Keratinocyte (primary cell): ENCODE measurements at regions not wholly inside any gene's neighbourhood (a gene's known extent, or its start where the extent isn't known, plus 50 kb on each side); places are given as distances from the start of the nearest gene placed in this dataset.

Source experiments
- DNase-seq: peaks from one replicate; pipeline ENCODE4 v3.0.0-alpha.2; 2011; ENCODE audit warnings: low read depth, missing footprints, low spot score
- FAIRE-seq: peaks from 2 replicates; lab custom pipeline; 2011; peaks lifted over from hg19 to GRCh38; lab: Jason Lieb, UNC
- H2AFZ ChIP-seq: 2 replicates; pipeline ENCODE4 v1.6.0; 2012; ENCODE audit warnings: low read length, control low read depth, inconsistent platforms; ENCODE audit not compliant: control insufficient read depth
- H3K27ac ChIP-seq: 2 replicates; pipeline ENCODE4 v1.5.1; 2011; ENCODE audit warnings: low read length; ENCODE audit not compliant: control insufficient read depth, insufficient read depth
- H3K27me3 ChIP-seq: 3 replicates; pipeline ENCODE4 v1.6.0; 2011; ENCODE audit warnings: low read length; ENCODE audit not compliant: control insufficient read depth, insufficient read depth; ENCODE audit errors: extremely low read depth
- H3K36me3 ChIP-seq, 2 experiments: 2 replicates in 1 of 2; 3 replicates in 1 of 2; pipeline ENCODE4 v1.5.1; 2011; ENCODE audit warnings: low read length in 2 of 2, mild to moderate bottlenecking in 1 of 2; ENCODE audit not compliant: control insufficient read depth in 2 of 2, insufficient read depth in 2 of 2; ENCODE audit errors: extremely low read depth in 1 of 2
- H3K4me1 ChIP-seq: 3 replicates; pipeline ENCODE4 v1.5.1; 2011; ENCODE audit warnings: low read length; ENCODE audit not compliant: control insufficient read depth, insufficient read depth; ENCODE audit errors: extremely low read depth
- H3K4me2 ChIP-seq: 3 replicates; pipeline ENCODE4 v1.6.0; 2011; ENCODE audit warnings: low read depth, low read length; ENCODE audit not compliant: control insufficient read depth, insufficient read depth; ENCODE audit errors: extremely low read depth
- H3K4me3 ChIP-seq, 3 experiments: fragments of 200-600 bp in 1 of 3; sonication (generic) in 1 of 3; 2 replicates in 2 of 3; 3 replicates in 1 of 3; pipeline ENCODE4 v1.5.1; 2011 to 2016; ENCODE audit warnings: low read length in 3 of 3, mild to moderate bottlenecking in 3 of 3, control low read depth in 2 of 3, inconsistent platforms in 1 of 3, low read depth in 1 of 3, mixed read lengths in 1 of 3, mixed run types in 1 of 3, moderate library complexity in 1 of 3; ENCODE audit not compliant: control insufficient read depth in 2 of 3, insufficient read depth in 2 of 3; ENCODE audit errors: extremely low read depth in 1 of 3
- H3K79me2 ChIP-seq: 2 replicates; pipeline ENCODE4 v1.6.0; 2012; ENCODE audit warnings: low read length; ENCODE audit not compliant: control insufficient read depth, insufficient read depth
- H3K9ac ChIP-seq: 3 replicates; pipeline ENCODE4 v1.6.0; 2011; ENCODE audit warnings: low read length; ENCODE audit not compliant: control insufficient read depth, insufficient read depth; ENCODE audit errors: extremely low read depth
- H3K9me1 ChIP-seq: 3 replicates; pipeline ENCODE4 v1.6.0; 2011; ENCODE audit warnings: low read length; ENCODE audit not compliant: control insufficient read depth, insufficient read depth; ENCODE audit errors: extremely low read depth
- H3K9me3 ChIP-seq: 2 replicates; pipeline ENCODE4 v1.5.1; 2012; ENCODE audit warnings: low read depth, low read length; ENCODE audit not compliant: control insufficient read depth
- H4K20me1 ChIP-seq: 3 replicates; pipeline ENCODE4 v1.6.0; 2011; ENCODE audit warnings: low read length; ENCODE audit not compliant: control insufficient read depth, insufficient read depth; ENCODE audit errors: extremely low read depth
- EZH2 ChIP-seq: IDR thresholded peaks from one replicate; pipeline ENCODE4 v1.6.1; 2012; ENCODE audit warnings: inconsistent platforms, mild to moderate bottlenecking, low read length, moderate library complexity
- dilution Hi-C: fragments of 300-500 bp; cut with MboI; formaldehyde crosslinking; loops from one replicate; pipeline ENCODE4 v1.7.0; 2020; ENCODE audit warnings: low sequenced_read_pairs; ENCODE audit not compliant: extremely low pct_ligation_motif_present
- TF ChIP-seq, protein P1 (sequence below), 3 experiments: IDR thresholded peaks in 1 of 3; conservative IDR thresholded peaks in 1 of 3; optimal IDR thresholded peaks in 1 of 3; 2 replicates in 2 of 3; 3 replicates in 1 of 3; pipeline versions ENCODE3 to v1.5.1; 2011; ENCODE audit warnings: low read length in 3 of 3, mild to moderate bottlenecking in 3 of 3, moderate library complexity in 2 of 3, control low read depth in 1 of 3, inconsistent platforms in 1 of 3; ENCODE audit not compliant: insufficient read depth in 2 of 3; ENCODE audit errors: extremely low read depth in 1 of 3

DNA sequence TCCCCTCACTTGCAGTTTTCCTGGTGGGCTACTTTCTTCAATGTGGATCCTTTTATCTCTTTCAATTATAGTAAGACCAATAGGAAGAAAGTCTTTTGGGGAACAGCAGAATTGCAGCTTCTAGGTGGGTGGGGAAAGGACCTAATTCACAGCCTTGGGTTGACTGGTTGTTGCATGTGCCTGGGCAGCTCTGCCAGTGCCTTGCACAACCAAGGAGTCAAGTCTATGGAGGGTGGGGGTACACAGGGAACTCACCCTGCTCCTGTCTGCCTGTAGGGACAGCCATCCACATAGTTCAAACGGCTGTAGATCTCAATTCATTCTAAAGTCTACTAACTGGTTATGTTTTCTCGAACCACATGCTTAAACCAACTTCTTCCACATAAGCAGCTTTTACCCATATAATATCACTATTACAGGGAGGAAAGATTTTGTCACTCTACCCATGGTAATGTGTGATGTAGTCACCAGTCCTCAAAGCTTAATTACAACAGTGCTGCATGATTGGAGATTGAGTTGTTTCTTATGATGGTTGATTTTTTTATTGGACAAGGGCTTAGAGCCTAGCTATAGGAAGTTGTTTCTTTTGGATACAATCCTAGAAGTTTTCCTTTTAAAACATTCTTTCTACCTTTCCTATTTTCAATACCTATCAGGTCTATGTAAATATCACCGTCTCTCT lies 117.7 kb upstream of the FRMD6 start:
- Histone ChIP-seq H3K9me1 (no peaks in the 10 kb centered on the region), H3K4me1 (peaks cover 37% of the 10 kb centered on the region), H3K9me3 (peaks cover 5% of the 10 kb centered on the region), H2AFZ (no peak overlapping the region), H3K4me3 (peak overlapping the region in 1 of 3 experiments; percentile 9), H4K20me1 (no peaks in the 10 kb centered on the region), H3K27ac (peak overlapping the region; percentile 99), H3K4me2 (peak overlapping the region; percentile 72), H3K9ac (peak overlapping the region; percentile 76), H3K27me3 (no peaks in the 10 kb centered on the region), H3K36me3 (peaks cover 0 to 20% of the 10 kb centered on the region in 2 experiments), H3K79me2 (peaks cover 72% of the 10 kb centered on the region)
- no peak for FAIRE-seq
- no peak for DNase-seq
- dilution Hi-C loops = no loop called here
- TF ChIP-seq EZH2 = no peak
- TF ChIP-seq, protein P1, sequence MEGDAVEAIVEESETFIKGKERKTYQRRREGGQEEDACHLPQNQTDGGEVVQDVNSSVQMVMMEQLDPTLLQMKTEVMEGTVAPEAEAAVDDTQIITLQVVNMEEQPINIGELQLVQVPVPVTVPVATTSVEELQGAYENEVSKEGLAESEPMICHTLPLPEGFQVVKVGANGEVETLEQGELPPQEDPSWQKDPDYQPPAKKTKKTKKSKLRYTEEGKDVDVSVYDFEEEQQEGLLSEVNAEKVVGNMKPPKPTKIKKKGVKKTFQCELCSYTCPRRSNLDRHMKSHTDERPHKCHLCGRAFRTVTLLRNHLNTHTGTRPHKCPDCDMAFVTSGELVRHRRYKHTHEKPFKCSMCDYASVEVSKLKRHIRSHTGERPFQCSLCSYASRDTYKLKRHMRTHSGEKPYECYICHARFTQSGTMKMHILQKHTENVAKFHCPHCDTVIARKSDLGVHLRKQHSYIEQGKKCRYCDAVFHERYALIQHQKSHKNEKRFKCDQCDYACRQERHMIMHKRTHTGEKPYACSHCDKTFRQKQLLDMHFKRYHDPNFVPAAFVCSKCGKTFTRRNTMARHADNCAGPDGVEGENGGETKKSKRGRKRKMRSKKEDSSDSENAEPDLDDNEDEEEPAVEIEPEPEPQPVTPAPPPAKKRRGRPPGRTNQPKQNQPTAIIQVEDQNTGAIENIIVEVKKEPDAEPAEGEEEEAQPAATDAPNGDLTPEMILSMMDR (optimal IDR thresholded peaks at IDR 0.05 in 1 of 3, IDR thresholded peaks at IDR 0.05 in 1 of 3, conservative IDR thresholded peaks at IDR 0.05 in 1 of 3; ENCODE audit: extremely low read depth in 1 of 3, insufficient read depth in 2 of 3, low read length in 3 of 3) = no peak

DNA sequence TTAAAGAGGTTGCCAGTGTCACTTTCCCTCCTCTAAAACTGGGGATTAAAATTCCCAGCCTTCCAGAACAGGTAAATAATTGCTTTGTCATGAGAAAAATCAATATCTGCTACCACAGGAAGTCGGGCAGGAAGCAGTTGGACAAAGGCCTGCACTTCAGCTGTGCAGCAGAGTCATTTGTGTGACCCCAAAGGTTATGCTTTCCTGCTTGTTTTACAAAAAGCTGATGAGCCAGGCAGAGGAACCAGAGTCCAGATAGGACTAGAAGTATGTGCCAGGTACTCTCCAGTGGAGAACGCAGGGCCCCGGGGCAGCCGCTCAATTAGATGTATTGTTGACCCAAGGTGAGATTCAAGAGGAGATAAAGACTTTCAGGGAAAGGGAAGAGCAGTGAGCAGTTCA lies 117.1 kb upstream of the FRMD6 start:
- Histone ChIP-seq H3K9ac (peak overlapping the region; percentile 28), H3K4me1 (peaks cover 43% of the 10 kb centered on the region), H3K9me3 (peaks cover 5% of the 10 kb centered on the region), H3K9me1 (no peaks in the 10 kb centered on the region), H3K79me2 (peaks cover 68% of the 10 kb centered on the region), H3K36me3 (peaks cover 0 to 19% of the 10 kb centered on the region in 2 experiments), H4K20me1 (no peaks in the 10 kb centered on the region), H3K4me3 (no peak overlapping the region), H3K4me2 (peak overlapping the region; percentile 72), H3K27ac (peak overlapping the region; percentile 99), H2AFZ (no peak overlapping the region), H3K27me3 (no peaks in the 10 kb centered on the region)
- dilution Hi-C loops = no loop called here
- DNase-seq (no peak), FAIRE-seq (peak; percentile 89)
- TF ChIP-seq, protein P1 (optimal IDR thresholded peaks at IDR 0.05 in 1 of 3, IDR thresholded peaks at IDR 0.05 in 1 of 3, conservative IDR thresholded peaks at IDR 0.05 in 1 of 3; ENCODE audit: extremely low read depth in 1 of 3, insufficient read depth in 2 of 3, low read length in 3 of 3) = no peak
- no peak for TF ChIP-seq EZH2
